Fibroblast of pulmonary artery (primary cell): ENCODE measurements at regions not wholly inside any gene's neighbourhood (a gene's known extent, or its start where the extent isn't known, plus 50 kb on each side); places are given as distances from the start of the nearest gene placed in this dataset.
"Not testable (repeated sequence)": the region's sequence is repeated elsewhere in the genome, so short reads cannot be mapped to it uniquely, and the experiment has no call there.

Source experiments
- DNase-seq: peaks from one replicate; pipeline ENCODE4 v3.0.0-alpha.2; 2010; ENCODE audit warnings: low read depth
- H3K4me3 ChIP-seq: replicated peaks from 2 replicates; pipeline ENCODE4 v1.5.1; 2011; ENCODE audit warnings: low read depth, mild to moderate bottlenecking, control low read depth, low read length, moderate library complexity
- CTCF ChIP-seq: IDR thresholded peaks from 2 replicates; pipeline ENCODE4 v1.5.1; 2011; ENCODE audit warnings: mild to moderate bottlenecking, control low read depth, low read length, inconsistent platforms; ENCODE audit errors: missing control alignments

GRCh38 chrX:111581086-111581485 is 69.6 kb downstream of the SERTM2 start:
- no peak for DNase-seq
- TF ChIP-seq CTCF: no peak
- H3K4me3 ChIP-seq: no peak overlapping the region

GRCh38 chrX:111585337-111585736 is 73.9 kb downstream of the SERTM2 start:
- no peak overlapping the region for H3K4me3 ChIP-seq
- TF ChIP-seq CTCF: no peak
- DNase-seq: no peak

GRCh38 chrX:111594348-111594877 is 83.0 kb downstream of the SERTM2 start:
- not testable (repeated sequence) for DNase-seq, H3K4me3 ChIP-seq

GRCh38 chrX:111597967-111598366 is 83.0 kb upstream of the ALG13 start:
- no peak for DNase-seq
- TF ChIP-seq CTCF: no peak
- H3K4me3 ChIP-seq: no peak overlapping the region

- DNase-seq: no peak
- H3K4me3 ChIP-seq: no peak overlapping the region
- no peak for TF ChIP-seq CTCF
These were observed 72.2 kb upstream of the ALG13 start for GRCh38 chrX:111608724-111609123.

- no peak overlapping the region for H3K4me3 ChIP-seq
- DNase-seq: no peak
- no peak for TF ChIP-seq CTCF
These were observed 71.8 kb upstream of the ALG13 start for GRCh38 chrX:111609206-111609605.

- H3K4me3 ChIP-seq: no peak overlapping the region
- no peak for DNase-seq
- TF ChIP-seq CTCF: no peak
These were observed 65.7 kb upstream of the ALG13 start for GRCh38 chrX:111615227-111615626.
